Large intestine (tissue), 3 donors: ENCODE measurements at regions not wholly inside any gene's neighbourhood (a gene's known extent, or its start where the extent isn't known, plus 50 kb on each side); places are given as distances from the start of the nearest gene placed in this dataset.
"Not testable (repeated sequence)": the region's sequence is repeated elsewhere in the genome, so short reads cannot be mapped to it uniquely, and the experiment has no call there.

Source experiments
- DNase-seq, 2 donors: peaks; one replicate each; pipeline versions ENCODE4 v3.0.0 to v3.0.0-alpha.2; 2013
- H3K27ac ChIP-seq: one replicate; pipeline ENCODE4 v1.5.1; 2013; ENCODE audit warnings: low read length
- H3K27me3 ChIP-seq: 2 replicates; pipeline ENCODE4 v1.6.1; 2013; ENCODE audit warnings: low read length; ENCODE audit not compliant: control insufficient read depth, insufficient read depth
- H3K36me3 ChIP-seq: 2 replicates; pipeline ENCODE4 v1.6.1; 2013; ENCODE audit warnings: low read length; ENCODE audit not compliant: control insufficient read depth, insufficient read depth
- H3K4me1 ChIP-seq: one replicate; pipeline ENCODE4 v1.6.1; 2013; ENCODE audit warnings: low read length; ENCODE audit not compliant: control insufficient read depth, insufficient read depth
- H3K4me3 ChIP-seq: one replicate; pipeline ENCODE4 v1.5.1; 2013; ENCODE audit warnings: low read length
- H3K9me3 ChIP-seq: one replicate; pipeline ENCODE4 v1.6.1; 2013; ENCODE audit warnings: mild to moderate bottlenecking, low read depth, low read length, moderate library complexity; ENCODE audit not compliant: control insufficient read depth
- WGBS: methylation state at CpG from one replicate; pipeline ENCODE4 v1.1.5; 2013; ENCODE audit warnings: low lambda C conversion rate; ENCODE audit not compliant: insufficient coverage; 5-methylcytosine and 5-hydroxymethylcytosine counted together

DNA sequence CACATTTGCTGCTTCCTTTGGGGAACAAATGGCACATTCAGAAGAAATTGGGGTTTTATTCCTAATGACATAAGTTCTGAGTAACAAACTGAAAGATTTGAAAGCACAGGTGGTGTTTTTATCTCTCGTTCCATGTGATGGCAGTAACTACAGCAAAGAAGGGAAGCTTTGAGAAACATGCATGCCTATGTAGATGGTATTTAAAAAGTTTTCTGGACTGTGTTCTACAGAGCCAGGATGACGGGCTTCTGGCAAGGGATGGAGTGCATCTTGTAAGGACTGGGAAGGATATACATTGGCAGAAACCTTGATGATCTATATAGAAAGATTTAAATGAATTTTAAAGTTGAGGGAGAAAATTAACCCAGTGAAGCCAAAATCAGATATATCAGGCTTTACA is 362.2 kb upstream of the ROPN1 start:
- H3K27ac ChIP-seq = peak overlapping the region; percentile 69
- H3K27me3 ChIP-seq = no peaks in the 10 kb centered on the region
- no peaks in the 10 kb centered on the region for H3K36me3 ChIP-seq
- peak in 1 of 2 donors; percentile 26 for DNase-seq
- peaks cover 18% of the 10 kb centered on the region for H3K4me1 ChIP-seq
- WGBS = 63% methylated on average over 1 of the region's 2 CpGs
- no peak overlapping the region for H3K4me3 ChIP-seq
- H3K9me3 ChIP-seq = no peaks in the 10 kb centered on the region

DNA sequence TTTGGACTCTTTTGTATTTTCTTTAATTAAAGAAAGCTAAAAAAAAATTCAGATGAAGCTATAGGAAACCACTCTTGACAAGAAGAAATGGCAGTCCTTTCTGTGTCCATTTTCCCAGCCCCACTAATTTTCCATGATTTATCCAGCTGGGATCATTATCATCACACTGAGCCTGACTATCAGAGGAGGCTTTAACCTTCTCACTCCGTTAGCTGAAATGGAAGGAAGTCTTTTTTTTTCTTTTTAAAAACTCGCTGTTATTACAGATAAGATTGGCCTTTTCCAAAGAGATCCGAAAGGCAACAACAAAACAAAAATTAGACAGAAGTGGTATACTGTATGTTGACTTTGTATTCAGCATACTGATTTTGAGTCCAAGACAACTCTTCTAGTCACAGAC is 366.2 kb upstream of the ROPN1 start:
- H3K9me3 ChIP-seq = no peaks in the 10 kb centered on the region
- no peaks in the 10 kb centered on the region for H3K36me3 ChIP-seq
- no peaks in the 10 kb centered on the region for H3K27me3 ChIP-seq
- H3K27ac ChIP-seq = peak overlapping the region; percentile 64
- H3K4me1 ChIP-seq = peaks cover 40% of the 10 kb centered on the region
- WGBS = 96% methylated on average over 3 of the region's 3 CpGs
- no peak for DNase-seq
- no peak overlapping the region for H3K4me3 ChIP-seq

DNA sequence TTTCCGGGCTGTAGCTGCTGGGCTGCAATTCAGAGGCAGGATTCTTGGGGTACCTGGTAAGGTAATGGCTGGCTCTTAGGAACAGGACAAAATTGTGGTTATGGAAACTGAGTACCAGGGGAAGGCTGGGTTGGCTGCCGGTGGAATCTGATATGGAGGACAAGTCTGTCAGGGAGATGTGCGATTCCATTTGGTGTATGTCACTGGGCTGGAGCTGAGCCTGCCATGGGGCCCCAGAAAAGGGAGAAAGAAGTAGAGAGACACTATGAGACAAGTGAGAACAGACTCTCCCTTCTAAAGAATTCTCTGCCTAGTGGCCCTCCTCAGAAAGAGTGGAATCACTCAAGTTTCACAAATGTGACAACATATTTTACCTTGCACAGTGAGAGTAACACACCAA is 368.2 kb upstream of the ROPN1 start:
- H3K4me1 ChIP-seq = peaks cover 49% of the 10 kb centered on the region
- H3K36me3 ChIP-seq = no peaks in the 10 kb centered on the region
- no peak for DNase-seq
- no peaks in the 10 kb centered on the region for H3K27me3 ChIP-seq
- H3K4me3 ChIP-seq = no peak overlapping the region
- peak overlapping the region; percentile 73 for H3K27ac ChIP-seq
- WGBS = no CpG with 5 or more reads among the region's 3 CpGs
- no peaks in the 10 kb centered on the region for H3K9me3 ChIP-seq

DNA sequence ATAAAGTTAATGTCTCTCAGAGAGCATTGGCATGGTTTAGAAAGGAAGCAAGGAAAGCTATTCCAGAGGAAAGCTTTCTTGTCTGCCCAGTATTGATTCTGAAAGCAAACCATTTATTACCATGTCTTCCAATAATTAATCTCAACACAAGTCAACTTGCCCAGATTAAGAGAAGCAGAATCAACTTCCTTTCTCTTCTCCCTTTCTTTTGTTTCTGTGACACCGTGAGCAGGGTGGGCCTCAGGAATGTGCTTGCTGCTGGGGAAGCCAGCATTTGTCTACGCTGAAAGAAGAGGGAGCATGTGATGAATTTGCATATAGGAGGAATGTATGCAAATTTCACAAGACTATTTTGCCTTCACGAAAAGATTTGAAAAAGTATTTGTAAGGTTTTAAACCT is 368.6 kb upstream of the ROPN1 start:
- H3K4me1 ChIP-seq = peaks cover 52% of the 10 kb centered on the region
- DNase-seq = peak in 1 of 2 donors; percentile 61
- H3K36me3 ChIP-seq = no peaks in the 10 kb centered on the region
- H3K27me3 ChIP-seq = no peaks in the 10 kb centered on the region
- peak overlapping the region; percentile 73 for H3K27ac ChIP-seq
- WGBS = 40% methylated on average over 1 of the region's 3 CpGs
- no peak overlapping the region for H3K4me3 ChIP-seq
- H3K9me3 ChIP-seq = no peaks in the 10 kb centered on the region

DNA sequence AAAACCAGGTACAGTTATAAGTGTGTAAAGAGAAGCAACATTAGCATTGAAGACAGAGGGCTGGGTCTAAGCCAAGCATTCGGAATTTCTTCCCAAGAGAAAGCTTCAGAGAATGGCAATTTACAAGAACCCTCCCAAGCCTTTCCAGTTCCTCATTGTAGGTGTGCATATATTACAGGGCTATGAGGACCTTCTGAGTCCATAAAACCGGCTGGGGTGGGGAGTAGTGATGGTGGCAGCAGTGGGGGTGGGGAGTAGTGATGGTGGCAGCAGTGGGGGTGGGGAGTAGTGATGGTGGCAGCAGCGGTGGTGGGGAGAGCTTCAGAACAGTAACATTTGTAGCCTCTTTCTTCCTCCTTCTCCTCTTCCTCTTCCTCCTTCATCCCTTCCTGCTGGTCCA is 368.7 kb upstream of the UMPS start:
- H3K4me1 ChIP-seq = peaks cover 52% of the 10 kb centered on the region
- no peaks in the 10 kb centered on the region for H3K9me3 ChIP-seq
- no peaks in the 10 kb centered on the region for H3K36me3 ChIP-seq
- no CpG with 5 or more reads among the region's 3 CpGs for WGBS
- no peaks in the 10 kb centered on the region for H3K27me3 ChIP-seq
- peak overlapping the region; percentile 92 for H3K27ac ChIP-seq
- DNase-seq = no peak
- H3K4me3 ChIP-seq = no peak overlapping the region

DNA sequence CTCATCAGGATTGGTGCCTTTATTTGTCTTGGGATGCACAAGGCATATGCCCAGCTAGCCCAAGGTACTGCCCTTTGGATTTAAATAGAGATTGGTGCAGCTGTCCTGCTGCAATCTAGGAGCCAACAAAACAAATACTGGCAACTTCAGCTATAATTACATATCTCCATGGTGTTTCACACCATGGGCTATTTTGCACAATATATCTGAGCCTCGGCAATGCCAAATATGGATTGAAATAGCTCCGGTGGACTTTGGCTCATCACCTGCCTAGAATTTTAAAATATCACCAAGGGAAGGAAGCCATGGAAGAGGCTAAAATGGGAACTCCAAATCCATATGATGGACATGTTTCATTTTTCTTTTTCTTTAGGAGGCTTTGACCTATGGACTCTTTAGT is 367.8 kb upstream of the UMPS start:
- Histone ChIP-seq H3K4me3 (no peak overlapping the region), H3K27me3 (no peaks in the 10 kb centered on the region), H3K27ac (peak overlapping the region; percentile 92), H3K9me3 (no peaks in the 10 kb centered on the region), H3K36me3 (no peaks in the 10 kb centered on the region), H3K4me1 (peaks cover 50% of the 10 kb centered on the region)
- WGBS = no CpG with 5 or more reads among the region's 2 CpGs
- peak in 1 of 2 donors; percentile 54 for DNase-seq

DNA sequence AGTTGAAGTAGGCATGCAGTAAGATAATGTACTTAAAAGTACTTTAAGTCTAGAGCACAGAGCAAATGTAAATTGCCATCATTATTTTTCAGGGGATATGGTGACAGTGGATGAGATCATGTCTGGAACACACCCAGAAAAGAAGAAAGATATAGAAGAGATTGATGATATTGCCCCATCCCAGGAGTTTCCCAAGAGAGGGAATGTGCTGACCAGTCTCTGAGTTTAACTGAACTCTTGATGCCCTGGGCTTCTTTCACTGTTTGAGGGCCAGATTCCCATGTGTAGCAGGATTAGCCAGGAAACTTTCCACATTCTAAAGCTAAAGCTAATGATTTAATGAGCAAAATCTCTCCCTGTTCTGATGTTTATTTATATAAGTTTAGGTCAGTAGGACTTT is 366.8 kb upstream of the UMPS start:
- Histone ChIP-seq H3K27me3 (no peaks in the 10 kb centered on the region), H3K9me3 (peaks cover 5% of the 10 kb centered on the region), H3K36me3 (no peaks in the 10 kb centered on the region), H3K4me3 (no peak overlapping the region), H3K4me1 (peaks cover 49% of the 10 kb centered on the region), H3K27ac (peak overlapping the region; percentile 92)
- peak; percentile 82 to 89 for DNase-seq

DNA sequence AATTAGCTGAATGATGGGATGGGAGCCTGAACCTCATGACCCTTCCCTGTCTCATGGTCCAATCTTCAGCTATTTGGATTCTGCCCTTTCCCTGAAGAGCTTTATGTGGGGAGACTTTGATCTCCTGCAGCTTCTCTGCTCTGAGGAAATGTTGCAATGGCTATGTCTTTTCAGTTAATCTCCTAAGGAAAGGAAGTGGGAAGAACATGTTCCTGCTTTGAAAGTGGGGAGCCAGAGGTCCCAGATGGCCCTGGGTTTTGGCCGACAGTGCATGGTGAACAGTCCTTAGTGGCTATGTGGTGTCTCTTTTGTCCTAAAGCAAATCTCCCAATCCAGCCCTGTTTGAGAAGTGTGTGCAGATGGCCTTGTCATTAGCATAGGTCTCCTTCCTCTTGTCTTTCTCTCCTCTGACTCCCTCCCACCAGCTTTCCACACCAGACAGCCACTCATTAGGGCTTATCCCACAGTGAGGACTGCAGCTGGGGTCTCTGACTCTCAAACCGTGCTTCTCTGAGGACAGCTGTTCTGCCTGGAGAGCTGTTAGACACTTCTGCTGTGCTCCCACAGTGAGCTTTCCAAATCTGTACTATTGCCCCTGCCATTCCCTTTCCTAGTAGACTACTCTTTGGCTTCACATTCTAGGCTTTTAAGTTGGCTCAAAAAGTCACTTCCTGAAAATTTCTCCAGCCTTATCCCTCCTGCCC is 365.8 kb upstream of the UMPS start:
- Histone ChIP-seq H3K9me3 (peaks cover 11% of the 10 kb centered on the region), H3K4me3 (no peak overlapping the region), H3K27ac (peak overlapping the region; percentile 92), H3K4me1 (peaks cover 45% of the 10 kb centered on the region), H3K36me3 (no peaks in the 10 kb centered on the region), H3K27me3 (no peaks in the 10 kb centered on the region)
- DNase-seq = peak; percentile 83 to 91
- no CpG with 5 or more reads among the region's 2 CpGs for WGBS

DNA sequence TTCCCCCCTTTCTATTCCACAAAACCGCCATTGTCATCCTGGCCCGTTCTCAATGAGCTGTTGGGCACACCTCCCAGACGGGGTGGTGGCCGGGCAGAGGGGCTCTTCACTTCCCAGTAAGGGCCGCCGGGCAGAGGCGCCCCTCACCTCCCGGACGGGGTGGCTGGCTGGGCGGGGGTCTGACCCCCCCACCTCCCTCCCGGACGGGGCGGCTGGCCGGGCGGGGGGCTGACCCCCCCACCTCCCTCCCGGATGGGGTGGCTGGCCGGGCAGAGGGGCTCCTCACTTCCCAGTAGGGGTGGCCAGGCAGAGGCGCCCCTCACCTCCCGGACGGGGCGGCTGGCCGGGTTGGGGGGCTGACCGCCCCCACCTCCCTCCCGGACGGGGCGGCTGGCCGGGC is 363.6 kb upstream of the UMPS start:
- no CpG with 5 or more reads among the region's 27 CpGs for whole genome bisulfite sequencing
- not testable (repeated sequence) for H3K27me3 ChIP-seq, H3K36me3 ChIP-seq, DNase-seq, H3K4me3 ChIP-seq, H3K27ac ChIP-seq
- peaks cover 31% of the 10 kb centered on the region for H3K4me1 ChIP-seq
- peaks cover 14% of the 10 kb centered on the region for H3K9me3 ChIP-seq

DNA sequence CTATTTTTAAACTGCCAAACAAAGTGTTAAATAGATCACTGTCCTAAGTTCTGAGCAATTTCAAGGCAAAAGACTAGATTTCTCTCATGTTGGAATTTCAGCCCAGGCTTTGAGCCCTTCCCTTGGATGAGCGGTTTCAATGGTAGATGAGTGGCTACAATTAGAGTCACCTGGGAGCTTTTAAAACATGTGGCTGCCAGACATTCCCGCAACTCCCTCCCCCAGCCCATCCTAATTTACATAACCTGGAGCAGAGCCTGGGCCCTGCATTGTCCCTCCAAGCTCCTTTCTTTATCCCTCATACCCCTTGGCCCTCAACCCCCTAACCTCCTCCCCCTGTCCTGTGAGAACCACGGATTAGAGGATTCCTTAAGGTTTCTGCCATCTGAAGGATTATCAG is 357.5 kb upstream of the UMPS start:
- no peak overlapping the region for H3K27ac ChIP-seq
- no CpG with 5 or more reads among the region's 3 CpGs for WGBS
- no peak for DNase-seq

DNA sequence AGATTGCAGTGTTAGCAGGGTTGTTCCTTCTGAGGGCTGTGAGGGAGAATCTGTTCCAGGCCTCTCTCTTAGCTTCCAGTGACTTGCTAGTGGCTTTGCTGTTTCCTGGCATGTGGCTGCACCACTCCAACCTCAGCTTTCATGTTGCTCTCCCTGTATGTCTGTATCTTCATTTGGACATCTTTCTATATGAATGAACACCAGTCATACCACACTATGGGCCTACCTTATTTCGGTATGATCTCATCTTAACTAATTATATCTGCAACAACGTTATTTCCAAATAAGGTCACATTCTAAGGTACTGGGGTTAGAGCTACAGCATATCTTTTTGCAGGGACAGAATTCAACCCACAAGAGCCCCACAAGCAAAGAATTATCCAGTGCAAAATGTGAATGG is 356.7 kb upstream of the UMPS start:
- peaks cover 9% of the 10 kb centered on the region for H3K9me3 ChIP-seq
- H3K36me3 ChIP-seq = no peaks in the 10 kb centered on the region
- H3K27me3 ChIP-seq = no peaks in the 10 kb centered on the region
- no peak for DNase-seq
- H3K4me1 ChIP-seq = no peaks in the 10 kb centered on the region
- 100% methylated on average over 1 of the region's 2 CpGs for WGBS
- no peak overlapping the region for H3K4me3 ChIP-seq
- H3K27ac ChIP-seq = no peak overlapping the region

More for the DNA sequence above, 357.5 kb upstream of the UMPS start:
- H3K4me3 ChIP-seq = no peak overlapping the region
- no peaks in the 10 kb centered on the region for H3K27me3 ChIP-seq
- H3K9me3 ChIP-seq = peaks cover 14% of the 10 kb centered on the region
- no peaks in the 10 kb centered on the region for H3K4me1 ChIP-seq
- H3K36me3 ChIP-seq = no peaks in the 10 kb centered on the region
